HUDEP-2 (cell line): ENCODE measurements at regions not wholly inside any gene's neighbourhood (a gene's known extent, or its start where the extent isn't known, plus 50 kb on each side); places are given as distances from the start of the nearest gene placed in this dataset.

ENCODE experiments used
- DNase-seq, 76 experiments: peaks; one replicate each; lab custom pipeline; 2025; ENCODE audit not compliant: unreplicated experiment in 76 of 76; lab: John Stamatoyannopoulos, UW

- no peak for DNase-seq
Observed at GRCh38 chr18:6604573-6604941, 125.0 kb upstream of the ARHGAP28 start.

- no peak for DNase-seq
Observed at GRCh38 chr18:6605115-6605869, 124.2 kb upstream of the ARHGAP28 start.

GRCh38 chr18:6606411-6607085, 123.0 kb upstream of the ARHGAP28 start:
- DNase-seq, result no peak

GRCh38 chr18:6607343-6607742, 122.2 kb upstream of the ARHGAP28 start:
- DNase-seq, result no peak

GRCh38 chr18:6609666-6610264, 119.8 kb upstream of the ARHGAP28 start:
- no peak for DNase-seq

- DNase-seq, result no peak
Observed at GRCh38 chr18:6610466-6610865, 119.0 kb upstream of the ARHGAP28 start.

GRCh38 chr18:6613581-6613980, 115.9 kb upstream of the ARHGAP28 start:
- no peak for DNase-seq

- no peak for DNase-seq
Observed at GRCh38 chr18:6614952-6615351, 114.6 kb upstream of the ARHGAP28 start.

GRCh38 chr18:6616981-6617380, 112.5 kb upstream of the ARHGAP28 start:
- no peak for DNase-seq

GRCh38 chr18:6621437-6621836, 108.1 kb upstream of the ARHGAP28 start:
- DNase-seq, result no peak

- DNase-seq, result no peak
Observed at GRCh38 chr18:6623278-6623677, 106.2 kb upstream of the ARHGAP28 start.

GRCh38 chr18:6624271-6624660, 105.2 kb upstream of the ARHGAP28 start:
- DNase-seq, result no peak

GRCh38 chr18:6624661-6625311, 104.7 kb upstream of the ARHGAP28 start:
- no peak for DNase-seq

- DNase-seq, result no peak
Observed at GRCh38 chr18:6625481-6625880, 104.0 kb upstream of the ARHGAP28 start.

- no peak for DNase-seq
Observed at GRCh38 chr18:6626457-6626856, 103.1 kb upstream of the ARHGAP28 start.

- no peak for DNase-seq
Observed at GRCh38 chr18:6627645-6628044, 101.9 kb upstream of the ARHGAP28 start.

- no peak for DNase-seq
Observed at GRCh38 chr18:6628187-6628586, 101.3 kb upstream of the ARHGAP28 start.

- no peak for DNase-seq
Observed at GRCh38 chr18:6629635-6630140, 99.8 kb upstream of the ARHGAP28 start.

- no peak for DNase-seq
Observed at GRCh38 chr18:6633310-6633709, 96.2 kb upstream of the ARHGAP28 start.

GRCh38 chr18:6636091-6636490, 93.4 kb upstream of the ARHGAP28 start:
- DNase-seq, result no peak

- no peak for DNase-seq
Observed at GRCh38 chr18:6638447-6638846, 91.1 kb upstream of the ARHGAP28 start.
